Tibial nerve (tissue), 4 donors: ENCODE measurements at regions not wholly inside any gene's neighbourhood (a gene's known extent, or its start where the extent isn't known, plus 50 kb on each side); places are given as distances from the start of the nearest gene placed in this dataset.

Source experiments
- DNase-seq, 2 donors: peaks; one replicate each; pipeline ENCODE4 v3.0.0-alpha.2; 2019; ENCODE audit warnings: low spot score in 2 of 2
- H3K27ac ChIP-seq, 4 donors: fragments of 200-600 bp; sonication (generic) in 3 of 4; one replicate each; pipeline ENCODE4 v1.5.1; 2017 to 2019; ENCODE audit warnings: mild to moderate bottlenecking in 1 of 4
- H3K27me3 ChIP-seq, 2 donors: fragments of 200-600 bp; sonication (generic) in 1 of 2; one replicate each; pipeline versions ENCODE4 v1.5.1 to v1.6.0; 2017 to 2019
- H3K36me3 ChIP-seq, 3 donors: fragments of 200-600 bp; sonication (generic); one replicate each; pipeline ENCODE4 v1.5.1; 2018 to 2019
- H3K4me1 ChIP-seq, 4 donors: fragments of 200-600 bp; sonication (generic) in 3 of 4; one replicate each; pipeline ENCODE4 v1.5.1; 2017 to 2019
- H3K4me3 ChIP-seq, 4 donors: fragments of 200-600 bp; sonication (generic) in 3 of 4; one replicate each; pipeline ENCODE4 v1.5.1; 2017 to 2019; ENCODE audit warnings: mild to moderate bottlenecking in 1 of 4, moderate library complexity in 1 of 4
- H3K9me3 ChIP-seq, 4 donors: fragments of 200-600 bp; sonication (generic) in 3 of 4; one replicate each; pipeline ENCODE4 v1.5.1; 2017 to 2019
- CTCF ChIP-seq, 5 experiments: fragments of 200-600 bp in 3 of 5; fragments of 450-650 bp in 2 of 5; sonication (generic) in 3 of 5; IDR thresholded peaks; one replicate each; pipeline ENCODE4 v1.5.1; 2016 to 2019; ENCODE audit warnings: antibody characterized with exemption in 5 of 5, mild to moderate bottlenecking in 3 of 5, moderate library complexity in 2 of 5
- EP300 ChIP-seq, 2 donors: sonication (generic); formaldehyde crosslinking; IDR thresholded peaks; one replicate each; pipeline ENCODE4 v1.6.1; 2017; ENCODE audit warnings: antibody characterized with exemption in 2 of 2, mild to moderate bottlenecking in 1 of 2
- POLR2A ChIP-seq, 2 donors: fragments of 450-650 bp; IDR thresholded peaks; one replicate each; pipeline ENCODE4 v1.6.1; 2017; ENCODE audit warnings: antibody characterized with exemption in 2 of 2, mild to moderate bottlenecking in 2 of 2, moderate library complexity in 2 of 2
- WGBS, 2 donors: methylation state at CpG; one replicate each; pipeline ENCODE4 v1.1.5; 2018; 5-methylcytosine and 5-hydroxymethylcytosine counted together

GRCh38 chr1:219478811-219479210 is 134.1 kb downstream of the ZC3H11B start:
- no peaks in the 10 kb centered on the region for H3K9me3 ChIP-seq
- H3K4me3 ChIP-seq: no peak overlapping the region
- H3K27me3 ChIP-seq: no peaks in the 10 kb centered on the region
- TF ChIP-seq EP300 (IDR thresholded peaks at IDR 0.05): no peak
- whole genome bisulfite sequencing, 2 donors: 64 to 65% methylated on average over 3 of the region's 3 CpGs
- H3K36me3 ChIP-seq: no peaks in the 10 kb centered on the region
- H3K4me1 ChIP-seq: no peaks in the 10 kb centered on the region
- H3K27ac ChIP-seq: no peak overlapping the region
- DNase-seq: no peak

GRCh38 chr1:219477861-219478260 is 135.0 kb downstream of the ZC3H11B start:
- Histone ChIP-seq H3K9me3 (no peaks in the 10 kb centered on the region), H3K27me3 (no peaks in the 10 kb centered on the region), H3K27ac (no peak overlapping the region), H3K4me3 (no peak overlapping the region), H3K4me1 (no peaks in the 10 kb centered on the region), H3K36me3 (no peaks in the 10 kb centered on the region)
- DNase-seq: no peak
- WGBS, 2 donors: 68 to 75% methylated on average over 4 of the region's 4 CpGs
- TF ChIP-seq CTCF (IDR thresholded peaks at IDR 0.05): no peak
- no peak for TF ChIP-seq POLR2A (IDR thresholded peaks at IDR 0.05)
- TF ChIP-seq EP300 (IDR thresholded peaks at IDR 0.05): no peak

GRCh38 chr1:219476716-219477115 is 136.2 kb downstream of the ZC3H11B start:
- DNase-seq: no peak
- WGBS, 2 donors: 98% methylated on average over 1 of the region's 1 CpG
- Histone ChIP-seq H3K4me3 (no peak overlapping the region), H3K9me3 (no peaks in the 10 kb centered on the region), H3K36me3 (no peaks in the 10 kb centered on the region), H3K4me1 (no peaks in the 10 kb centered on the region), H3K27me3 (no peaks in the 10 kb centered on the region), H3K27ac (no peak overlapping the region)
- TF ChIP-seq POLR2A (IDR thresholded peaks at IDR 0.05) (no peak), CTCF (IDR thresholded peaks at IDR 0.05) (no peak), EP300 (IDR thresholded peaks at IDR 0.05) (no peak)

- TF ChIP-seq POLR2A (IDR thresholded peaks at IDR 0.05) (no peak), EP300 (IDR thresholded peaks at IDR 0.05) (no peak), CTCF (IDR thresholded peaks at IDR 0.05) (no peak)
- no peaks in the 10 kb centered on the region for H3K27me3 ChIP-seq
- no peaks in the 10 kb centered on the region for H3K36me3 ChIP-seq
- H3K4me3 ChIP-seq: no peak overlapping the region
- H3K9me3 ChIP-seq: no peaks in the 10 kb centered on the region
- WGBS, 2 donors: 42 to 63% methylated on average over 2 of the region's 2 CpGs
- no peak for DNase-seq
- no peak overlapping the region for H3K27ac ChIP-seq
- no peaks in the 10 kb centered on the region for H3K4me1 ChIP-seq
These were observed 136.8 kb downstream of the ZC3H11B start for GRCh38 chr1:219476116-219476515.

GRCh38 chr1:219472596-219472995 is 140.3 kb downstream of the ZC3H11B start:
- H3K4me3 ChIP-seq: no peak overlapping the region
- no peak overlapping the region for H3K27ac ChIP-seq
- no peaks in the 10 kb centered on the region for H3K27me3 ChIP-seq
- DNase-seq: no peak
- no peaks in the 10 kb centered on the region for H3K4me1 ChIP-seq
- H3K36me3 ChIP-seq: no peaks in the 10 kb centered on the region
- no peaks in the 10 kb centered on the region for H3K9me3 ChIP-seq
- 68 to 73% methylated on average over 2 of the region's 2 CpGs for WGBS, 2 donors
- TF ChIP-seq CTCF (IDR thresholded peaks at IDR 0.05) (no peak), EP300 (IDR thresholded peaks at IDR 0.05) (no peak), POLR2A (IDR thresholded peaks at IDR 0.05) (no peak)

GRCh38 chr1:219467524-219467923 is 145.4 kb downstream of the ZC3H11B start:
- DNase-seq: no peak
- WGBS, 2 donors: 62 to 63% methylated on average over 2 of the region's 2 CpGs
- Histone ChIP-seq H3K36me3 (no peaks in the 10 kb centered on the region), H3K27me3 (no peaks in the 10 kb centered on the region), H3K4me3 (no peak overlapping the region), H3K27ac (no peak overlapping the region), H3K9me3 (no peaks in the 10 kb centered on the region), H3K4me1 (no peaks in the 10 kb centered on the region)
- TF ChIP-seq EP300 (IDR thresholded peaks at IDR 0.05) (no peak), CTCF (IDR thresholded peaks at IDR 0.05) (no peak), POLR2A (IDR thresholded peaks at IDR 0.05) (no peak)
